ENCODE measurements at regions not wholly inside any gene's neighbourhood (a gene's known extent, or its start where the extent isn't known, plus 50 kb on each side); places are given as distances from the start of the nearest gene placed in this dataset.
"Not testable (repeated sequence)": the region's sequence is repeated elsewhere in the genome, so short reads cannot be mapped to it uniquely, and the experiment has no call there.

DNA sequence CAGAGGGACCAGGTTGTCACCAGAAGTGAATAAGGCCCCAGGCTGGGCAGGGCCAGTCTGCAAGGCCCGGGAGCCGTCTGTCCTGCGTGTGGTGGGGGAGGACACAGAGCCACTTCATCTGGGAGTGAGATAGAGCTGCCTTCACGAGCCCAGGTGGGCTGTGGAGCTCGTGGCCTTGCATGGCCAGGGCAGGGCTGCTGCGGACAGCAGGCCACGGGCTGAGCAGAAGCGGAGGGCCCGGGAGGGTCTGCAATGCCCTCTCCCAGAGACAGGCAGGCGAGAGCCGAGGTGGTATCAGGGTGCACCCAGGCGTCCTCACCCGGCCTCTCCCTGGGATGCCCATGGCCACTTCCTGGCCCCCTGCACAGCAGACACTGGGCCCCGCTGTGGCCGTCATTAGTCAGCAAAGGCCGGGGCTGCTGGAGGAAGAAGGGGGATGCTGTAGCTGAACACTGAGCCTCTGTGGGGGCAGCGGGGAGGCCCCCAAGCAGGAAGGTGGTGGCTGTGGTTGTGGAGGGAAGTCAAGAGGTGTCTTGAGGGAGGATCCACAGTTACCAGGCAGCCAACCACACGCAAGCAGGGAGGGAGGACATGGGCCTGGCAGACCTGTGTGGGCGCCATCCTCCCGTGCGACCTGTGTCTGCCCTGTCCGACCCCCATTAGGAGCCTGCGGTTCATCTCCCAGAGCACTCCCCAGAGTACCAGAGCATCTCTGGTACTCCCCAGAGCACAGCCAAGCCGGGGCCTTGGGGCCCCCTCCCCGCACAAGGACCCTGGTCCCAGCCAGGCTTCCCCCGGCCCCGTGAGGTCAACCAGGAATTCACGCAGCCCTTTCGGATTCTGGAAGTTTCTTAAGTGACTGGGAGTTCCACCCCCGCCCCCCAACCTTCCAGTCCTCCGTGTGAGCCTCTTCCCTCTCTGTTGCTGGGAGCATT, 1109.5 kb downstream of the BRD1 start:
- DNase-seq = peak; percentile 47

DNA sequence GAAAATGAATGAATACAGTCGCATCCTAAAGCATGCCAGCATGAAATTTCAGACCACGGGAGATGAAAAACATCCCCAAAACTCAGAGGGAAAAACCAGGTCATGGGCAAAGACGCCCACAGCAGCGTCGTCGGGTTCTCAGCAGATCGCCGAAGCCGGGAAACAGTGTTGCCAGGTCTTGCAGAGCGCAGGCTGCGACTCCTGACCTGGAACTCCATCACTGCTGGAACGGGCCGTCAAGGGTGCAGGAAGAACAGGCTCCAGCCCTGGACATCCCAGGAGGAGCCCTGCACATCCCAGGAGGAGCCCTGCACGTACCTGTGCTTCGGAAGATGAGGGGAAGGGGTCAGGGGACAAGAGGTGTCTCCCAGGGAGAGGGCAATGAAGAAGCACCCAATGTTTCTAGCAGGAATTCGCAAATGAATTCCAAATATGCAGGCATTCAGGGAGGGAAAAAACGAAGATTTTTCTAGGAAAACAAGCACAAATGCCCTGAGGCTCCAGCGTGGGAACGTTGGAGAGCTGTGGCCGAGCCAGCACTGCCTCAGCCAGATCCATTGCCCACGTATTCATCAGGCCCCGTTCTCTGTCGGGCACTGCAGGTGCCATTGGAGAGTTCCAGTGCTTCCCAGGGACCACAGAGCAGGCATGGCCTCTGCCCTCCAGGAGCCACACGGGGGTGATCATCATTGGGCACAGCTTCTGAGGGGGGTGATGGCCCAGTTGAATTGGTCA, 1110.4 kb downstream of the BRD1 start:
- DNase-seq = no peak

DNA sequence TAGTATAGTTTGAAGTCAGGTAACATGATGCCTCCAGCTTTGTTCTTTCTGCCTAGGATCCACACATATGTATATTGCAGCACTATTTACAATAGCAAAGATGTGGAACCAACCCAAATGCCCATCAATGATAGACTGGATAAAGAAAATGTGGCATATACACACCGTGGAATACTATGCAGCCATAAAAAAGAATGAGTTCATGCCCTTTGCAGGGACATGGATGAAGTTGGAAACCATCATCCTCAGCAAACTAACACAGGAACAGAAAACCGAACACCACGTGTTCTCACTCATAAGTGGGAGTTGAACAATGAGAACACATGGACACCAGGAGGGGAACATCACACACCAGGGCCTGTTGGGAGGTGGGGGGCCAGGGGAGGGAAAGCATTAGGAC, 1111.5 kb downstream of the BRD1 start:
- not testable (repeated sequence) for DNase-seq

DNA sequence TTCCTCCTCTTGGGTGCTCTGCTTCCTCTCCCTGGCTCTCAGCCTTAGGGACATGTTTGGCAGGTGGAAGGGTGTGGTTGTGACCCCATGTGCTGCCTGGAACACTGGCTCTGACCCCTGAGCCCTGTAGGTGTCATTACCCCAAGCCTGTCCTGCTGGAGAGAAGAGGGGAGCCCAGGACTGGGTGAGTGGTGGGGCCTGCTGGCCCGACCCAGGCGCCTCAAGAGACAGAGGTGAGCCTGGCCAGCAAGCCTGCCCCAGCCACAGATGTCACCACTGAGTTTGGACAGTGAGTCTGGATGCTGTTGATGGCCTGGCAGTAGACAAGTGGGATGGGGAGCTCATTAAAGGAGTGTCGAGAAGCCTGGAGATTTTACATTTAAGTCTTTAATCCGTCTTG, 1112.2 kb downstream of the BRD1 start:
- no peak for DNase-seq

DNA sequence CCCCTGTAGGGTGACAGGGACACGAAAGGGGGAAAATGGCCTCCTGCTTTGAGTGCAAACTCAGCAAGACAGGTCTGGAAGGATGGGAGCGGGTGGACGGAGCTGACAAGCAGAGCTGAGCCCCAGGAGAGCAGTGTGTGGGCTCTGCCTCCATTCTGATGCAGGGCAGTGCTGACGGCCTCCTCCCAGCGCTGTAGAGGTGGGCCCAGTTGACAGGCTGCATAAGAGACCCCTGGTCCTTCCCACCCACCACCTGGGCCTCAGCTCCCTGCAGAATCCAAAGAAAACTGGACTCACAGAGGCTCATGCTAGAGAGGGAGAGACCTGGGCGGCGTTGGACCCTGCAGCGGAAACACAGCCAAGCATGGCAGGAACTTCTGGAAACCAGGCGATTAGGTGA, 1113.4 kb downstream of the BRD1 start:
- no peak for DNase-seq

DNA sequence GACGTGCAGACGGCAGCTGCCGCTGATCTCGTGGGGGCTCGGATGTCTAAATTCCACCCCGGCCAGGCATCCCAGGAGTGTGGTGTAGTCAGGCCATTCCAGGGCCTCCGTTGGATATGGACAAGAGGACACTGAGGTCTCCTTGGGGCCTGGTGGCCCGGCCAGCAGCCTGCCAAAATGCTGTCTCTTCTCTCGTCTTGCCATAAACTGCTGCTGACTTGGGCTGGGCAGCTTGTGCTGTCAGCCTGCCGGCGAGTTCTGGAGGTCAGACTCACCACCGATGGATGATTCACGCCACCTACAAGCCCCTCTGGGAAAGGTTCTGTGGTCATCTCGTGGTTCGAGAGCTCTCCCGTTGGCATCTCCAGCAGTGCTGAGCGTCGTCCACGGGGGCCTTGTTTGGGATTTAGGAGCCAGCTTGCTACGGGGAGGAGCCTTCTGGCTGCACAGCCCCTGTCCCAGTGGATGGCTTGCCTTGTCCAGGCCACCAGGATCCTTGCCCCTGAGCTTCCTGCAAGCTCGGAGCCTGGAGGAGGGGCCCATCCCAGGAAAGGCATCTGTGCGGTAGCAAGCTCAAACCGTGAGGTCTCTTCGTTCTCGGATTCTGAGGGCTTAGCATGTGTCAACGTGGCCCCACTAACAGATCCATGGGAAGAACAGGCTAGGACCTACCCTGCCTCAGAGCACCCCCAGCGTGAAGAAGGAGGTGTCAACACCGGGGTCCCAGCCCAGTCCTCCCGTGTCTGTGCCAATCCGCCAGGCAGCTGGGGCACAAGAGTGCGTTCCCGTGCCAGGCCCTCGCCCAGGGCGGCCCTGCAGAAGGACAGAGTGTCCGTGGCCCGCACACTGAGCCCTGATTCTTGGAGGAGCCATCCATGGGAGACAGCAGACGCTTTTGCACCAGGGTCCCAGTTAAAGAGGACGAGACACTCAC, 1114.1 kb downstream of the BRD1 start:
- DNase-seq = no peak

DNA sequence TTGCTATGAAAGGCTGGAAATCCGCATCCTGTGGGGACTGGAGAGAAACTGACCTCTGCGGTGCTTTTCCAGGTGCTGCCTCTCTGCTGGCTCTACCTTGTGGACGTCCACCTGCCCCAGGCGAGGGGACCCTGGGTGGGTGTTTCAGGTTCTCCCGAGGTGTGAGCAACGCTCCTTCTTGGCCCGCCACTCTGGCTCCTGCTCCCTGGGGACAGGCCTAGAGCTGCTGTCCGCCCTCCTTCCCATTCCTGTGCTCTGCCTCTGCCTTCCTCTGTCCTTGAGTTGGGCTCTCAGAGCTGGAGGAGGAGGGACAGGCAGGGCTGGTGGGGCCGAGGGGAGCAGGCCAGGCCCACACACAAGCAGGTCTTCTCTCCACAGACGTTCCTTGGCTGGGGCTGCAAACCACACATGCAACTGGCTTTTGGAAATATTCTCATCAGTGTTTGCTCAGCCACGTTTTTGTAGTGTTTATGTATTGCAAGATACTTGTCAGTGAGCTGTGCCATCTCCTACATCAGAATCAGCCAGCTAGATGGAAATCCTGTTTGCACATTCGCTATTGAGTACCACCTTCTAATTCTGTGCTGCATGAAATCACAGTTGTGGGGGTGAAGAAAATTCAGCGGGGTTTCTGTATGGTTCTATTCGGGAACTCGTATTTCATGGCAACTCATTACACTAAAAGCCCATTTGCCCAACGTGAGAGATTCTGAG, 1115.0 kb downstream of the BRD1 start:
- no peak for DNase-seq

DNA sequence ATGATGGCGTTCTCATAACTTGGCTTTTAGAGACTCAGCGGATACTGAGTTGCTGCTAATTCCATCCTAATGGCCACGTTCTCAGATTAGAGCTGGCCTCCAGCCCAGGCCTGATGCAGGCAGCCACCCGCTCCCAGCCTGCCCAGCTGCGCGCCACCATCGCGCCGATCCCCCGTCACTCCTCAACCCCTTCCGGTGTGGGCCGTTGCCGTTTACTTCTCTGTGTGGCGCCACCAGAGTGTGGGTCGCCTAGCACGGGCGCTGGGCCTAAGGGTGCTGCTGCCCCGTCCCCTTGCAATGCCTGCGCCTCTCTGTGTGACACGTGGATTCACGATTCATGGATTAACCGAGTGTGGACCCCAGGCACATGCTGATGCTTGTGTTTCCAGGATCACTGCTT, 1116.0 kb downstream of the BRD1 start:
- no peak for DNase-seq

DNA sequence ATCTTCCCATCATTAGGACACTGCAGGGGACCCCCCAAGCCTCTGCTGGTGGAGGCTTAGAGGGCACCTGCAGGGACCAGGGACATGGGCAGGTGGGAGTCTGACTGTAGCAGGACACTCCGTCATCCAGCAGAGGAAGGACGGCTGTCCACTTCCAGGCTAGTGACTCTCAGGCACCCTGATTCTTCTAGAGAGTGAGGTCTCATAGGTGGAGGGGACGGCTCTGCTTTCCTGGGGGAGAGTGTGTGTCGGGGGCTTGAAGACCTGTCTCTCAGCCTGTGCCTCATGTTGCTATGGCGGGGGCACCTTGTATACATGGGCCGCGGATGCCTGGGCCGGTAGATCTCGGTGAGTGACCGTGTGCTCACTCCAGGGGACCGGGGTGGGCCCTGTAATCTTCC, 1116.6 kb downstream of the BRD1 start:
- no peak for DNase-seq

DNA sequence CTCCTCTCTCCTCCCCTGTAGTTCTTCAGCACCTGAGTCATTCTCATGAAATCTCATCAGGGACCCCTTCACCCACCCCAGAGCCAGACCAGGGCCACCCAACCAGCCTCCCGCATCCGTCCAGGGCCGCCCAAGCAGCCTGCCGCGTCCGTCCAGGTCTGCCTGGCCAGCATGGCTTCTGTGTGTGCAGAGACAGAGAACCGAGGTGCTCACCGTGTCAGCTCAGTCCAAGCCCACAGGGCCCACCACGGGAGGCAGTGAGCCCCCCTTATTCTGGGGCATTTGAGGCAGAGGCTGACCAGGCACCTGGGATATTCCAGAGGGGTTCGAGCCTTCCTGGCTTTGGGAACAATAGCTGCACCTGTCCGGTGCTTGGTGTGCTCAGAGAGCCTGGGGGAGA, 1117.3 kb downstream of the BRD1 start:
- DNase-seq = no peak

DNA sequence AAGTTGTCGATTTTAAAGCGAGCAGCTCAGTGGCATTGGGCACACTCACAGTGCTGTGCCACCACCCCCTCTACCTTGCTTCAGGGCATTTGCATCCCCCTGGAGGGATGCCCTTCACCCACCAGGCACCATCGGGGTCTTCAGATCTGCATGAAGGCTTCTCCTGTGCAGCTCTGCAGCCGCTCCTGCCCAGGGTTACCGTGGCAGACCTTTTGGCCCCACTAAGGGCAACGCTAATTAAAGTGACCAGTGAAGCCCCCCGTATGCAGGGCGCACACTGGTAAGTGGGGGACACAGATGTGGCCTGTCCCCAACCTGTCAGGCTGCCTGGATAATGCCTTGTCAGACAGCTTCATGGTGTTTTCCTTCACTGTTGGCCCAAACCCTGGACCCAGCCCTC, 1117.7 kb downstream of the BRD1 start:
- DNase-seq = no peak

DNA sequence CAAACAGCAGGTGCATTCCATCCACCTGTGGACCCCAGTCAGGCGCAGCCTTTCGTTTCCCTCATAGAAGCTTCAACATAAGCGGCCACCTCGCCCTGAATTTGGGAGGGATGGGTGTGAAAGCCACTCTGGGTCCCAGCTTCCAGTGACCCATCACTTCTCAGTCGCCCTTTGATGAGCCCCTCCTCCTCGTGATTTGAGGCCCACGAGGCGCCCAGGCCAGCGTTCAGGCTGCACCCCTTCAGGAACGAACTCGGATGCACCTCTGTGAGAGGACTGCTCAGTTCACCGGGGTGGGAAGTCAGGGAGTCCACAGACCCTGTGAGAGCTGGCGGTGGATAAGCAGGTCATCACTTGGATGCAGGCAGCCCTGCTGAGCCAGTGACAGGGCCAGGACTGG, 1118.2 kb downstream of the BRD1 start:
- DNase-seq = no peak

DNA sequence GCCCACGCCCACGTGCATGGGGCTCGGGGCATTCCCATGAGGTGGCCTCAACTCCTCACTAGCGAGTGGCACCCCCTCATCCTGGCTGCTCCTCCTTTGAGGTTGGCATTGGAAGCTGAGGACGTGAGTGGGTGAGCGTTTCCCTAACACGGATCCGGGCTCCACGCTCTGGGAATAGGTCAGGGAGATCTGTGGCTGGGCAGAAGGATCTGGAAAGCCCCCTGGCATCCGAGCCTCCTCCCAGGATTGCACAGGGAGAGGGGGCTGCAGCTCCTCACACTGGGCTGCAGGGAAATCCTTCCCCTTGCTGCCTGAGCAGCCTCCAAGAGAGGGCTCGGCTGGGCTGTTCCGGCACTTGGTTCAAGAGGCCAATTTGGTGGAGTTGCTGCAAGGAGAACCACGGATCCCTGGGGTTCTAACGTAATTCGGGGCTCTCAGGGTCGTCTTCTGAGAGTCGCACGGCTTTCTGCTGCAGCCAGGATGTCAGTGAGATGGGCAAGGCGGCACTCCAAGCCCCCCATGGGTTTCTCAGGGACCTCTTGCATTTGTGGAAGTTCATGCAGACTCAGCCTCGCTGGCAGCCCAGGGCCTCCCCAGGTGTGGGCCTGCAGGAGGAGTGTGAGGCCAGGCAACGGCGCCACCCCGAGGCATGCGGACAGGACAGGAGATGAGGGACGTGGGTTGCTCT, 1119.0 kb downstream of the BRD1 start:
- DNase-seq = no peak

DNA sequence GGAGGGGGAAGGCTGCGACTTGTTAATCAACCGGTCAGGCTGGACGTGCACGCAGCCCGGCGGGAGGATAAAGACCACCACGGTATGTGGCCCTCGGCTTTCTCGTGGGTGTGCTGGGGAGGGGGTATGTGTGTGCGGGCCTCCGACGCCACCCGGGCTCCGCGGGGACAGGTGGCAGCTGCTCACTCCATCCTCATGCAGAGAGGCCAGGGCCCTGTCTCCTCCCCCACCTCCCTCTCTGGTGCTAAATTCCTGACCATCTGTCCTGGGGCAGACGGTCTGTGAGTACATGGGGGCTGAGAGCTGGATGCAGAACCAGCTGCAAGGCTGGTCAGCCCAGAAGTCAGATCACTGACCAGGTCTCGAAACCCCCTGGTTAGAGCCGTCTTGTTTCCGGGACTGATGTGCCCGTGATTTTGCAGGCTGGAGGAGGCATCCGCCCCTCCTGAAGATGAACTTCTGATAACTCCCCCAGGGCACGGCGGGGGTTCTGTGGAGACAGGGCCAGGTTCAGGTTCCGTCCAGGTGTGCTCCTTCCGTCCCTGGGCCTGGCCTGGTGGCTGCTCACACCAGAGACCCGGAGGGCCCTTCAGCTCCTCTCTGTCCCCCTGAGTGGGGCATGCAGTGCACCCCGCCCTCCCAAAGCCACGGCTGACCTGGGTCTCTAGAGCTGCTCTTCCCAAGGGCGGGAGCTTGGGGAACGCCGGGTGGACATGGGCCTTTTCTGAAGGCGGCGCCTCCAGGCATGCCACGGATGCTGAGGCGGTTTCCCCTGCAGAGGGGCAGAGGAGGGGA, 1119.7 kb downstream of the BRD1 start:
- no peak for DNase-seq

DNA sequence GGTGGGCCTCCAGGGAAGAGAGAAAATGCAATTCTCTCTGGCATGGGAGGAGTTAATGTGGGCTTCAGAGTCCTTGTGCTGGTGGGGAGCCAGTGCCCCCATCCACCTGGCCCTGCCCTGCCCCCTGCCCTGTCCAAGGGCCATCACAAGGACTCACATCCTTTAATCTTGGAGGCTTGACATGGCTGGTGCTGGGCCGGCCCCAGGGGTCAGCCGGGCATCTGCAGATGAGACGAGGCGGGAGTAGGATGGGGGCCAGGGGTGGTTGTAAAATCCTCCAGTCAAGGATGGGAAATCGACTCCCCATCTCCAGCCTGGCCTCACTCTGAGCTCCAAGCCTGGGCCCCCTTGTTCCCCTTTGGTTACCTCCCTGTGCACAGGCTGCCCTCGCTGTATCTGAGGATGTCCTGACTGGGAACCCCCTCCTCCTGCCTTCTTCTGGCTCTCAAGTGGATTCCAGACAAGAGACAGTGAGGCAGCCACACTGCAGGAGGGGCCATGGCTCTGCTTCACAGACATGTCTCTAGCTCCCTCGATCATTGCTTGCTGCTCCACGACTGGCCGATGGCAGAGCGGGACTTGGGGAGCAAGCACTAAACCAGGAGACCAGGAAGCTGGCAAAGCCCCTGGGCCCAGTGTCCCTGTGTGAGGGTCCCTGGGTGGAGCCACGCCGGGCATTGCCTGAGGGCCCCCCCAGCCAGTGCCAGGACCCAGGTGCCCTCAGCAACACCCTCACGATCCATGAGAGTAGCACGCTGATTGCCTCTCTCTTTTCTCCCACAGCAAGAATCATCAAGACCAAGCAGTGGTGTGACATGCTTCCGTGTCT, 1120.5 kb downstream of the BRD1 start:
- DNase-seq = no peak

DNA sequence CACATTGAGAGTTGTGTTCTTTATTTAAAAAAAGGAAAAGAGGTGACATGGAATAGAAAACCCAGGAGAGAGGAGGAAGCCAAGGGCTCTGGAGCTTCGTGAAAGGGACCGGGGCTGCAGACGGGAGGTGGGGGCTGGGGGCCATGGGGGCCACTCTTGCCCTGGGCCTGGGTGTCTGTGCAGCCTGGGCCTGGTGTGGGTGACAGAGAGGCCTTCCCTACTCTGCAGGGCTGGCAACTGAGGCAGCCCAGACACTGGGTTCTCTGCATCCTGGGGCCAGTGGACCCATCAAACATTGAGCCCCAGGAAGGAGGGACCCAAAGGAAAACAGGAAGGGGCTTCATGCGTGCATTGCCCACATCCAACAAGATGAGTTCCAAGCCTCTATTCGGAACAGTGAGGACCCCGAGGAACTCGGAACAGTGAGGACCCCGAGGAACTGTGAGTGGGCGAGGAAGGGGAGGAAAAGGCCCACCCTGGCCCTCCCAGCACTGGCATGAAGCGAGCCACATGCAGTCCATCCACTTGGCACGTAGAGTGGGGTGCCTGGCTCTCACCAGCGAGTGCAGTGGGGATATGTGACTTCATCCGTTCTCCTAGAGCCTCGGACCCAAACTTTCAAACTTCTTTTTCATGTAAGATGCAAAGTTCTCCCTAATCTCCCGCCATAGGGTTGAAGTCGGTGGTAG, 1121.6 kb downstream of the BRD1 start:
- DNase-seq = no peak

DNA sequence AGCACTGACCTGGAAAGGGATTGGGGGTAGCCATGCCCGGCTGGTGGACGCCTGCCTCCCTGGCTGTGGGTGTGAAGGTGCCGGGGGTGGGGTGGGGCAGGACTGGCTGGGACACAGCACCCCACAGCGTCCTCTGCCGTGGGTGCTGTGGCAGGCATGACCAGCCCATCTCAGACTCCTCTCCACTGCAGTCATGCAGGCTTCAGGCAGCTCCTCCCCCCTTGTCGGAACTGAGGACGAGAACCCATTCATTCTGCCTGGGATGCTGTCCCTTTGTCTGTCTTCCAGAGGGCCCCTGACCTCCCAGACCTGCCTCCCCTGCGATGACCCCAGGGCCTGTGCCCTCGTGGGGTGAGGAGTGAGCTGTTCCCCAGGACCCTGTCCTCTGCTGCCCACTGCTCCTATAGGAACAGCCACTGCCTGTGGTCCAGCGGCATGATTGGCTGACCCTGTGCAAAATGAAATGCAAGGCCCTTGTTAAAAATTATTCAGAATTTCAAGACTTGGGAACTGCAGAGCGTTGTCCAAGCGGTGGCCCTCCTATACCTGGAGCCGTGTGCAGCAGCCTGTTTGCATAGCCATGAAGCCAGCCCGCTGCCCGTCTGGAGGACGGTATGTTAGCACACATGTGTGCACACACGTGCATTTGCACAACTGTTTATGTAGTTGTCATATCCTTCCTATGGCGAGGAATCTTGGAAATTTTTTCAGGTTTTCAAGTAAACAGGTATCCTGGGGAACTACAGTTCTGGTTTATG, 1122.3 kb downstream of the BRD1 start:
- DNase-seq = no peak

DNA sequence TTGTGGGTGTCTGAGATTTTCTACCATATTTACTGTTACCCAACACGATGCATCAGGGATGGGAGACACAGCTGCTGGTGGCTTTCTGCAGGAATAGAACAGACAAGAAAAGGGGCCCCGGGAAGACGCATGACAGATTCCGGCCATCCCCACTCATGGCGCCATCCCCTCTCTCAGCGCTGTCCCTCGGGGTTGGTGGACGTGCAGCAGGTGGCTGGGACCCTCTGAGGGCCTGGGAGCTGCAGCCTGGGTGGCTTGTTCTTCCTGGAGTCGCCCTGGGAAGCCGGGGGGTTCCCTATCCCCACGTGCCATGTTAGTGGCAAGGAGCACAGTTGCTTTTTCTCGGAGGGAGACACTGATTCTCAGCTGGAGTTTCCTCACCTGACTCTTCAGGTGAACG, 1123.3 kb downstream of the BRD1 start:
- no peak for DNase-seq

All from hematopoietic multipotent progenitor cell treated with erythropoietin and hydrocortisone succinate and interleukin-3 and kit ligand, for 4 days (in vitro differentiated cells).